C4-2B (cell line): ENCODE measurements at regions not wholly inside any gene's neighbourhood (a gene's known extent, or its start where the extent isn't known, plus 50 kb on each side); places are given as distances from the start of the nearest gene placed in this dataset.

Experiments used
- ZFX ChIP-seq: fragments of 450-650 bp; IDR thresholded peaks from 2 replicates; pipeline ENCODE4 v1.6.1; 2017
- TF ChIP-seq, protein P1 (sequence below): fragments of 450-650 bp; conservative IDR thresholded peaks from 2 replicates; pipeline ENCODE4 v1.5.1; 2017; ENCODE audit warnings: mild to moderate bottlenecking

DNA sequence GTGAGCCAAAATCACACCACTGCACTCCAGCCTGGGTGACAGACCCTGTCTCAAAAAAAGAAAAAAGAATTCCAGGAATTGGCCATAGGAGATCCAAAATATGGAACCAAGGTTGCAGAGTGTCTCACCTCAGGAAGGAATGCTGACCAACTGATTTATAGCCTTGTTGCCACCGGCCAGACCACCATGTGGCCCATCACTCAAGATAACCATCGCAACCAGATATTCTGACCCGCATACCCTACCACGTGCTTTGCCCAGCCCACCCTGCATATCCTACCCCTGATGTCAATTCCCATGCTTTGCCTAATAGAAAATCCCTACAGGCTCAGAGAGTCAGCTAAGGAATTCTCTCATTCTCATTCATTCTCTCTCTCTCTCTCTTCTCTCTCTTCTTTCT, 95.1 kb upstream of the DOCK9 start:
- TF ChIP-seq, protein P1, sequence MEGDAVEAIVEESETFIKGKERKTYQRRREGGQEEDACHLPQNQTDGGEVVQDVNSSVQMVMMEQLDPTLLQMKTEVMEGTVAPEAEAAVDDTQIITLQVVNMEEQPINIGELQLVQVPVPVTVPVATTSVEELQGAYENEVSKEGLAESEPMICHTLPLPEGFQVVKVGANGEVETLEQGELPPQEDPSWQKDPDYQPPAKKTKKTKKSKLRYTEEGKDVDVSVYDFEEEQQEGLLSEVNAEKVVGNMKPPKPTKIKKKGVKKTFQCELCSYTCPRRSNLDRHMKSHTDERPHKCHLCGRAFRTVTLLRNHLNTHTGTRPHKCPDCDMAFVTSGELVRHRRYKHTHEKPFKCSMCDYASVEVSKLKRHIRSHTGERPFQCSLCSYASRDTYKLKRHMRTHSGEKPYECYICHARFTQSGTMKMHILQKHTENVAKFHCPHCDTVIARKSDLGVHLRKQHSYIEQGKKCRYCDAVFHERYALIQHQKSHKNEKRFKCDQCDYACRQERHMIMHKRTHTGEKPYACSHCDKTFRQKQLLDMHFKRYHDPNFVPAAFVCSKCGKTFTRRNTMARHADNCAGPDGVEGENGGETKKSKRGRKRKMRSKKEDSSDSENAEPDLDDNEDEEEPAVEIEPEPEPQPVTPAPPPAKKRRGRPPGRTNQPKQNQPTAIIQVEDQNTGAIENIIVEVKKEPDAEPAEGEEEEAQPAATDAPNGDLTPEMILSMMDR, result no peak
- no peak for TF ChIP-seq ZFX
